GM19372 (cell line): ENCODE measurements at regions not wholly inside any gene's neighbourhood (a gene's known extent, or its start where the extent isn't known, plus 50 kb on each side); places are given as distances from the start of the nearest gene placed in this dataset.

ENCODE experiments used
- ATAC-seq: cut with Tn5 transposase; IDR thresholded peaks from one replicate; pipeline ENCODE4 v1.9.1; 2021; ENCODE audit warnings: mild to moderate bottlenecking, low read depth, moderate library complexity; ENCODE audit not compliant: unreplicated experiment

- no peak for ATAC-seq
Observed at GRCh38 chr11:80103142-80103859, 662.5 kb upstream of the TENM4 start.

- no peak for ATAC-seq
Observed at GRCh38 chr11:80097146-80097545, 656.3 kb upstream of the TENM4 start.

GRCh38 chr11:80096736-80097135 lies 655.9 kb upstream of the TENM4 start:
- no peak for ATAC-seq

GRCh38 chr11:80086496-80087055 lies 645.7 kb upstream of the TENM4 start:
- no peak for ATAC-seq

- no peak for ATAC-seq
Observed at GRCh38 chr11:80085563-80085962, 644.7 kb upstream of the TENM4 start.

- no peak for ATAC-seq
Observed at GRCh38 chr11:80084608-80085007, 643.8 kb upstream of the TENM4 start.

GRCh38 chr11:80083531-80083951 lies 642.7 kb upstream of the TENM4 start:
- no peak for ATAC-seq

GRCh38 chr11:80082406-80082805 lies 641.6 kb upstream of the TENM4 start:
- no peak for ATAC-seq

GRCh38 chr11:80077113-80077512 lies 636.3 kb upstream of the TENM4 start:
- ATAC-seq, result no peak

GRCh38 chr11:80074837-80075236 lies 634.0 kb upstream of the TENM4 start:
- ATAC-seq, result no peak

GRCh38 chr11:80066291-80066690 lies 625.5 kb upstream of the TENM4 start:
- no peak for ATAC-seq

- ATAC-seq, result no peak
Observed at GRCh38 chr11:80065086-80065485, 624.3 kb upstream of the TENM4 start.

GRCh38 chr11:80061056-80061455 lies 620.2 kb upstream of the TENM4 start:
- no peak for ATAC-seq

- ATAC-seq, result no peak
Observed at GRCh38 chr11:80054582-80055165, 613.8 kb upstream of the TENM4 start.

GRCh38 chr11:80048513-80048912 lies 607.7 kb upstream of the TENM4 start:
- ATAC-seq, result no peak

- ATAC-seq, result no peak
Observed at GRCh38 chr11:80041136-80042000, 600.5 kb upstream of the TENM4 start.

GRCh38 chr11:80034801-80035200 lies 594.0 kb upstream of the TENM4 start:
- no peak for ATAC-seq

GRCh38 chr11:80031014-80031600 lies 590.3 kb upstream of the TENM4 start:
- ATAC-seq, result no peak

- ATAC-seq, result no peak
Observed at GRCh38 chr11:80028998-80029397, 588.2 kb upstream of the TENM4 start.

- ATAC-seq, result no peak
Observed at GRCh38 chr11:80024119-80024518, 583.3 kb upstream of the TENM4 start.

- no peak for ATAC-seq
Observed at GRCh38 chr11:80023386-80023785, 582.6 kb upstream of the TENM4 start.
